Karpas-422 (cell line): ENCODE measurements at regions not wholly inside any gene's neighbourhood (a gene's known extent, or its start where the extent isn't known, plus 50 kb on each side); places are given as distances from the start of the nearest gene placed in this dataset.

Experiments used
- DNase-seq: peaks from one replicate; pipeline ENCODE4 v3.0.0-alpha.2; 2015
- H2AFZ ChIP-seq: fragments of 200-600 bp; sonication (generic); 2 replicates; pipeline ENCODE4 v1.6.1; 2014; ENCODE audit warnings: antibody characterized with exemption, low read length, mixed read lengths
- H3K27ac ChIP-seq: fragments of 200-600 bp; sonication (generic); 2 replicates; pipeline ENCODE4 v1.5.1; 2014; ENCODE audit warnings: mild to moderate bottlenecking, low read length, moderate library complexity
- H3K27me3 ChIP-seq: fragments of 200-600 bp; sonication (generic); 2 replicates; pipeline ENCODE4 v1.6.1; 2014; ENCODE audit warnings: low read length, mixed read lengths
- H3K36me3 ChIP-seq: fragments of 200-600 bp; sonication (generic); 2 replicates; pipeline ENCODE4 v1.6.1; 2014; ENCODE audit warnings: low read length, mixed read lengths; ENCODE audit not compliant: insufficient read depth
- H3K4me1 ChIP-seq: fragments of 200-600 bp; sonication (generic); 2 replicates; pipeline ENCODE4 v1.6.1; 2014; ENCODE audit warnings: mild to moderate bottlenecking, low read length, mixed read lengths
- H3K4me2 ChIP-seq: fragments of 200-600 bp; sonication (generic); 2 replicates; pipeline ENCODE4 v1.6.1; 2014; ENCODE audit warnings: low read length, low read depth, mild to moderate bottlenecking; ENCODE audit not compliant: poor library complexity, severe bottlenecking
- H3K4me3 ChIP-seq: fragments of 200-600 bp; sonication (generic); 2 replicates; pipeline ENCODE4 v1.5.1; 2014; ENCODE audit warnings: mild to moderate bottlenecking, antibody characterized with exemption, low read length, mixed read lengths
- H3K79me2 ChIP-seq: fragments of 200-600 bp; sonication (generic); 2 replicates; pipeline ENCODE4 v1.6.1; 2014; ENCODE audit warnings: mild to moderate bottlenecking, low read length, mixed read lengths
- H3K9ac ChIP-seq: fragments of 200-600 bp; sonication (generic); 2 replicates; pipeline ENCODE4 v1.6.0; 2014; ENCODE audit warnings: low read length
- H3K9me2 ChIP-seq: fragments of 200-600 bp; sonication (generic), shearing (Covaris generic); replicated peaks from 2 replicates; pipeline ENCODE4 v1.6.0; 2014; ENCODE audit warnings: mild to moderate bottlenecking, low read length, moderate library complexity; ENCODE audit not compliant: insufficient read depth
- H3K9me3 ChIP-seq: fragments of 300-700, 200-600 bp; sonication (generic); 2 replicates; pipeline ENCODE4 v1.6.1; 2014; ENCODE audit warnings: low read length, mixed read lengths
- H4K20me1 ChIP-seq: fragments of 200-600 bp; sonication (generic); 2 replicates; pipeline ENCODE4 v1.6.1; 2014; ENCODE audit warnings: mild to moderate bottlenecking, antibody characterized with exemption, low read length, low read depth; ENCODE audit not compliant: insufficient read depth

DNA sequence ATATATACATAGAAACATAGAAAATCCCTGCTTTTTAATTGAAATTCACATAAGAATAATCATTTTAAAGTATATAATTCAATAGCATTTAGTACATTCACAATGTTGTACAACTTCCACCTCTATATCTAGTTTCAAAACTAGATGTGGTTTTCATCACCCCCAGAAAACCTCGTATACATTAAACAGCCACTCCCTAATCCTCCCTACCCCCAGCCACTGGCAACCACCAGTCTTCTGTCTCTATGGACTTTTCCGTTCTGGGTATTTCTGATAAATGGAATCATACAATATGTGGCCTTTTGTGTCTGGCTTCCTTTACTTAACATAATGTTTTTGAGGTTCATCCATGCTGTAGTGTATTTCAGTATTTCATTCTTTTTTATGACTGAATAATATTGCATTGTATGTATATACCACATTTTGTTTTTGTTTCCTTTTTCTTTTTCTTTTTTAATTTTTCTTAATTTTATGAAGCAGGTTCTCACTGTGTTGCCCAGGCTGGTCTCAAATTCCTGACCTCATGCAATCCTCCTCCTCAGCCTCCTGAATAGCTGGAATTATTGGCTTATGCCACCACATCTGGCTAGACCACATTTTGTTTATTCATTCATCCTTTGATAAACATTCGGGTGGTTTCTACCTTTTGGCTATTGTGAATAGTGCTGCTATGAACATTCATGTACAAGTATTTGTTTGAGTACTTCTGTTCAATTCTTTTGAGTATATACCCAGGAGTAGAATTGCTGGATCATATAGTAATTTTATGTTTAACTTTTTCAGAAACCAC, 50.6 kb upstream of the RNF152 start:
- Histone ChIP-seq H3K4me1 (no peaks in the 10 kb centered on the region), H4K20me1 (no peaks in the 10 kb centered on the region), H2AFZ (no peak overlapping the region), H3K27ac (no peak overlapping the region), H3K27me3 (no peaks in the 10 kb centered on the region), H3K4me3 (no peak overlapping the region), H3K36me3 (no peaks in the 10 kb centered on the region), H3K9me3 (no peaks in the 10 kb centered on the region), H3K9ac (no peak overlapping the region), H3K79me2 (no peaks in the 10 kb centered on the region), H3K4me2 (no peak overlapping the region), H3K9me2 (no peaks in the 10 kb centered on the region)
- DNase-seq = no peak
